GM20431 (cell line): ENCODE measurements at regions not wholly inside any gene's neighbourhood (a gene's known extent, or its start where the extent isn't known, plus 50 kb on each side); places are given as distances from the start of the nearest gene placed in this dataset.

Experiments used
- in situ Hi-C: fragments of 300-500 bp; cut with MseI, MboI; formaldehyde crosslinking; loops from one replicate; pipeline ENCODE4 v1.15.0; 2020; ENCODE audit warnings: low sequenced_read_pairs; ENCODE audit not compliant: unreplicated experiment

GRCh38 chr2:187976259-187976985 is 315.3 kb upstream of the GULP1 start:
- in situ Hi-C loops, result no loop called here

- in situ Hi-C loops, result no loop called here
Observed at GRCh38 chr2:187976986-187977333, 314.7 kb upstream of the GULP1 start.

- in situ Hi-C loops, result no loop called here
Observed at GRCh38 chr2:187978356-187978755, 313.3 kb upstream of the GULP1 start.

- in situ Hi-C loops, result no loop called here
Observed at GRCh38 chr2:187982668-187983067, 309.0 kb upstream of the GULP1 start.

- in situ Hi-C loops, result no loop called here
Observed at GRCh38 chr2:187985195-187985594, 306.5 kb upstream of the GULP1 start.

- in situ Hi-C loops, result no loop called here
Observed at GRCh38 chr2:187985923-187986322, 305.8 kb upstream of the GULP1 start.

GRCh38 chr2:187986390-187987105 is 305.1 kb upstream of the GULP1 start:
- in situ Hi-C loops, result no loop called here

GRCh38 chr2:187988348-187988747 is 303.3 kb upstream of the GULP1 start:
- in situ Hi-C loops, result no loop called here

- in situ Hi-C loops, result no loop called here
Observed at GRCh38 chr2:187989925-187990623, 301.6 kb upstream of the GULP1 start.

GRCh38 chr2:187991389-187991788 is 300.3 kb upstream of the GULP1 start:
- in situ Hi-C loops, result no loop called here

- in situ Hi-C loops, result no loop called here
Observed at GRCh38 chr2:187994464-187995331, 297.0 kb upstream of the GULP1 start.

GRCh38 chr2:187995556-187995955 is 296.1 kb upstream of the GULP1 start:
- in situ Hi-C loops, result no loop called here

- in situ Hi-C loops, result no loop called here
Observed at GRCh38 chr2:187996630-187997029, 295.0 kb upstream of the GULP1 start.

GRCh38 chr2:188000189-188000588 is 291.5 kb upstream of the GULP1 start:
- in situ Hi-C loops, result no loop called here

GRCh38 chr2:188003800-188004199 is 287.9 kb upstream of the GULP1 start:
- in situ Hi-C loops, result no loop called here

- in situ Hi-C loops, result no loop called here
Observed at GRCh38 chr2:188013767-188014166, 277.9 kb upstream of the GULP1 start.

GRCh38 chr2:188016917-188017316 is 274.8 kb upstream of the GULP1 start:
- in situ Hi-C loops, result no loop called here

- in situ Hi-C loops, result no loop called here
Observed at GRCh38 chr2:188022389-188022788, 269.3 kb upstream of the GULP1 start.

GRCh38 chr2:188023035-188023434 is 268.6 kb upstream of the GULP1 start:
- in situ Hi-C loops, result no loop called here

- in situ Hi-C loops, result no loop called here
Observed at GRCh38 chr2:188024811-188025210, 266.9 kb upstream of the GULP1 start.
